WTC11 (cell line): ENCODE measurements at regions not wholly inside any gene's neighbourhood (a gene's known extent, or its start where the extent isn't known, plus 50 kb on each side); places are given as distances from the start of the nearest gene placed in this dataset.

ENCODE experiments used
- ATAC-seq: fragments of 200-7000 bp; cut with Tn5 transposase; 2 replicates; pipeline ENCODE4 v1.10.0; 2021; ENCODE audit warnings: mild to moderate bottlenecking, moderate library complexity
- CTCF ChIA-PET: fragments of 300-600 bp; sonication (Branson Sonifier 250); formaldehyde crosslinking; loops from one replicate; lab custom pipeline; 2021; ENCODE audit warnings: antibody characterized with exemption; lab: Charles Lee
- POLR2A ChIA-PET: fragments of 350-600 bp; sonication (Branson Sonifier 250); formaldehyde crosslinking; loops from one replicate; lab custom pipeline; 2021; ENCODE audit warnings: antibody characterized with exemption; lab: Charles Lee
- DNase-seq: peaks from one replicate; pipeline ENCODE4 v3.0.0; 2021; ENCODE audit warnings: low spot score
- H3K27ac Mint-ChIP-seq: 2 replicates; pipeline ENCODE4 v1.8.0; 2021; ENCODE audit warnings: mixed read lengths
- H3K27me3 Mint-ChIP-seq: 2 replicates; pipeline ENCODE4 v1.8.0; 2021; ENCODE audit warnings: low read depth, mild to moderate bottlenecking, moderate library complexity, mixed read lengths
- H3K36me3 Mint-ChIP-seq: 2 replicates; pipeline ENCODE4 v1.8.0; 2021; ENCODE audit warnings: mixed read lengths
- H3K4me1 Mint-ChIP-seq: 2 replicates; pipeline ENCODE4 v1.8.0; 2022; ENCODE audit warnings: mixed read lengths
- H3K4me3 Mint-ChIP-seq: 2 replicates; pipeline ENCODE4 v1.8.0; 2021; ENCODE audit warnings: mild to moderate bottlenecking, moderate library complexity, mixed read lengths
- H3K9me3 Mint-ChIP-seq: 2 replicates; pipeline ENCODE4 v1.8.0; 2021; ENCODE audit warnings: mixed read lengths
- CREM ChIP-seq: sonication (generic); formaldehyde crosslinking; IDR thresholded peaks from 2 replicates; pipeline ENCODE4 v1.8.1; 2022; ENCODE audit warnings: mild to moderate bottlenecking, missing genetic modification reagents, moderate library complexity
- E2F5 ChIP-seq: sonication (generic); formaldehyde crosslinking; IDR thresholded peaks from 2 replicates; pipeline ENCODE4 v1.8.1; 2022; ENCODE audit warnings: mild to moderate bottlenecking, moderate library complexity, missing genetic modification reagents
- MYBL2 ChIP-seq: sonication (generic); formaldehyde crosslinking; IDR thresholded peaks from 2 replicates; pipeline ENCODE4 v1.8.1; 2023; ENCODE audit warnings: mild to moderate bottlenecking, moderate library complexity, missing genetic modification reagents
- NFATC4 ChIP-seq: fragments of 250-450 bp; sonication (Bioruptor Pico); IDR thresholded peaks from 2 replicates; pipeline ENCODE4 v1.9.0; 2021; ENCODE audit warnings: mild to moderate bottlenecking
- ZNF138 ChIP-seq: sonication (generic); formaldehyde crosslinking; conservative IDR thresholded peaks from 2 replicates; pipeline ENCODE4 v1.8.1; 2022; ENCODE audit warnings: mild to moderate bottlenecking, moderate library complexity, missing genetic modification reagents
- TF ChIP-seq, protein P1 (sequence below): sonication (generic); formaldehyde crosslinking; IDR thresholded peaks from 2 replicates; pipeline ENCODE4 v1.8.0; 2022; ENCODE audit warnings: mild to moderate bottlenecking, missing genetic modification reagents
- TF ChIP-seq, protein P2 (sequence below): sonication (generic); formaldehyde crosslinking; IDR thresholded peaks from 2 replicates; pipeline ENCODE4 v1.8.0; 2023; ENCODE audit warnings: missing genetic modification reagents, mild to moderate bottlenecking, borderline replicate concordance
- TF ChIP-seq, protein P3 (sequence below): sonication (generic); formaldehyde crosslinking; IDR thresholded peaks from 2 replicates; pipeline ENCODE4 v1.8.1; 2022; ENCODE audit warnings: mild to moderate bottlenecking, missing genetic modification reagents, moderate library complexity, borderline replicate concordance
- TF ChIP-seq, protein P4 (sequence below): sonication (generic); formaldehyde crosslinking; IDR thresholded peaks from 2 replicates; pipeline ENCODE4 v1.8.1; 2022; ENCODE audit warnings: low read depth, mild to moderate bottlenecking, moderate library complexity, missing genetic modification reagents, borderline replicate concordance

GRCh38 chr4:123110685-123111084, 188.3 kb upstream of the NUDT6 start (continued):
- TF ChIP-seq, protein P1, sequence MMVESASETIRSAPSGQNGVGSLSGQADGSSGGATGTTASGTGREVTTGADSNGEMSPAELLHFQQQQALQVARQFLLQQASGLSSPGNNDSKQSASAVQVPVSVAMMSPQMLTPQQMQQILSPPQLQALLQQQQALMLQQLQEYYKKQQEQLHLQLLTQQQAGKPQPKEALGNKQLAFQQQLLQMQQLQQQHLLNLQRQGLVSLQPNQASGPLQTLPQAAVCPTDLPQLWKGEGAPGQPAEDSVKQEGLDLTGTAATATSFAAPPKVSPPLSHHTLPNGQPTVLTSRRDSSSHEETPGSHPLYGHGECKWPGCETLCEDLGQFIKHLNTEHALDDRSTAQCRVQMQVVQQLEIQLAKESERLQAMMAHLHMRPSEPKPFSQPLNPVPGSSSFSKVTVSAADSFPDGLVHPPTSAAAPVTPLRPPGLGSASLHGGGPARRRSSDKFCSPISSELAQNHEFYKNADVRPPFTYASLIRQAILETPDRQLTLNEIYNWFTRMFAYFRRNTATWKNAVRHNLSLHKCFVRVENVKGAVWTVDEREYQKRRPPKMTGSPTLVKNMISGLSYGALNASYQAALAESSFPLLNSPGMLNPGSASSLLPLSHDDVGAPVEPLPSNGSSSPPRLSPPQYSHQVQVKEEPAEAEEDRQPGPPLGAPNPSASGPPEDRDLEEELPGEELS (CRISPR knock-in tag): no peak
- no peak for TF ChIP-seq E2F5 (CRISPR knock-in tag)

DNA sequence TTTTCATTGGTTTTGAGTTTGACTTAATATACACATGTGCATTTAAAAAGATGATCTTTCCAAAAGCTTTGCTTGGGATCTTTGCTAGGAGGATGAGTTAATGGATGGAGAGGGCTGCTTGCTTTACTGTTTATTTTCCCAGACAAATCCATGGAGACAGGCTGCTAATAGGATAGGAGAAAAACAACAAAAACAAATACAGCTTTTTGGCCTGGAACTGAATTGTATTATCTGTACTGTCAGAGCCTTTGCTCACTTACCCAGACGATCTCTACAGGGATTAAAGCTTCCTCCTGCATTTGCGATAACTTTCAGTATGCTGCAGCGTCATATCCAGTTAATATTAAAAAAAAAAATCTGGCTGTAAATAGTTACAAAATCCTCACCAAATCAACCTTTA, 190.8 kb upstream of the NUDT6 start:
- H3K4me1 Mint-ChIP-seq: 0 out of 2 replicates have a peak, but pooled peaks cover 2% of the 10 kb centered on the region
- CTCF ChIA-PET: no interaction called here
- TF ChIP-seq, protein P2, sequence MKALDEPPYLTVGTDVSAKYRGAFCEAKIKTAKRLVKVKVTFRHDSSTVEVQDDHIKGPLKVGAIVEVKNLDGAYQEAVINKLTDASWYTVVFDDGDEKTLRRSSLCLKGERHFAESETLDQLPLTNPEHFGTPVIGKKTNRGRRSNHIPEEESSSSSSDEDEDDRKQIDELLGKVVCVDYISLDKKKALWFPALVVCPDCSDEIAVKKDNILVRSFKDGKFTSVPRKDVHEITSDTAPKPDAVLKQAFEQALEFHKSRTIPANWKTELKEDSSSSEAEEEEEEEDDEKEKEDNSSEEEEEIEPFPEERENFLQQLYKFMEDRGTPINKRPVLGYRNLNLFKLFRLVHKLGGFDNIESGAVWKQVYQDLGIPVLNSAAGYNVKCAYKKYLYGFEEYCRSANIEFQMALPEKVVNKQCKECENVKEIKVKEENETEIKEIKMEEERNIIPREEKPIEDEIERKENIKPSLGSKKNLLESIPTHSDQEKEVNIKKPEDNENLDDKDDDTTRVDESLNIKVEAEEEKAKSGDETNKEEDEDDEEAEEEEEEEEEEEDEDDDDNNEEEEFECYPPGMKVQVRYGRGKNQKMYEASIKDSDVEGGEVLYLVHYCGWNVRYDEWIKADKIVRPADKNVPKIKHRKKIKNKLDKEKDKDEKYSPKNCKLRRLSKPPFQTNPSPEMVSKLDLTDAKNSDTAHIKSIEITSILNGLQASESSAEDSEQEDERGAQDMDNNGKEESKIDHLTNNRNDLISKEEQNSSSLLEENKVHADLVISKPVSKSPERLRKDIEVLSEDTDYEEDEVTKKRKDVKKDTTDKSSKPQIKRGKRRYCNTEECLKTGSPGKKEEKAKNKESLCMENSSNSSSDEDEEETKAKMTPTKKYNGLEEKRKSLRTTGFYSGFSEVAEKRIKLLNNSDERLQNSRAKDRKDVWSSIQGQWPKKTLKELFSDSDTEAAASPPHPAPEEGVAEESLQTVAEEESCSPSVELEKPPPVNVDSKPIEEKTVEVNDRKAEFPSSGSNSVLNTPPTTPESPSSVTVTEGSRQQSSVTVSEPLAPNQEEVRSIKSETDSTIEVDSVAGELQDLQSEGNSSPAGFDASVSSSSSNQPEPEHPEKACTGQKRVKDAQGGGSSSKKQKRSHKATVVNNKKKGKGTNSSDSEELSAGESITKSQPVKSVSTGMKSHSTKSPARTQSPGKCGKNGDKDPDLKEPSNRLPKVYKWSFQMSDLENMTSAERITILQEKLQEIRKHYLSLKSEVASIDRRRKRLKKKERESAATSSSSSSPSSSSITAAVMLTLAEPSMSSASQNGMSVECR (CRISPR knock-in tag): no peak
- H3K9me3 Mint-ChIP-seq: no peaks in the 10 kb centered on the region
- no peak overlapping the region for H3K4me3 Mint-ChIP-seq
- POLR2A ChIA-PET: no interaction called here
- no peaks in the 10 kb centered on the region for H3K27me3 Mint-ChIP-seq
- no peak for ATAC-seq
- DNase-seq: no peak
- H3K36me3 Mint-ChIP-seq: no peaks in the 10 kb centered on the region
- 0 out of 2 replicates have a peak overlapping the region, but pooled peaks have one; percentile 5 for H3K27ac Mint-ChIP-seq

DNA sequence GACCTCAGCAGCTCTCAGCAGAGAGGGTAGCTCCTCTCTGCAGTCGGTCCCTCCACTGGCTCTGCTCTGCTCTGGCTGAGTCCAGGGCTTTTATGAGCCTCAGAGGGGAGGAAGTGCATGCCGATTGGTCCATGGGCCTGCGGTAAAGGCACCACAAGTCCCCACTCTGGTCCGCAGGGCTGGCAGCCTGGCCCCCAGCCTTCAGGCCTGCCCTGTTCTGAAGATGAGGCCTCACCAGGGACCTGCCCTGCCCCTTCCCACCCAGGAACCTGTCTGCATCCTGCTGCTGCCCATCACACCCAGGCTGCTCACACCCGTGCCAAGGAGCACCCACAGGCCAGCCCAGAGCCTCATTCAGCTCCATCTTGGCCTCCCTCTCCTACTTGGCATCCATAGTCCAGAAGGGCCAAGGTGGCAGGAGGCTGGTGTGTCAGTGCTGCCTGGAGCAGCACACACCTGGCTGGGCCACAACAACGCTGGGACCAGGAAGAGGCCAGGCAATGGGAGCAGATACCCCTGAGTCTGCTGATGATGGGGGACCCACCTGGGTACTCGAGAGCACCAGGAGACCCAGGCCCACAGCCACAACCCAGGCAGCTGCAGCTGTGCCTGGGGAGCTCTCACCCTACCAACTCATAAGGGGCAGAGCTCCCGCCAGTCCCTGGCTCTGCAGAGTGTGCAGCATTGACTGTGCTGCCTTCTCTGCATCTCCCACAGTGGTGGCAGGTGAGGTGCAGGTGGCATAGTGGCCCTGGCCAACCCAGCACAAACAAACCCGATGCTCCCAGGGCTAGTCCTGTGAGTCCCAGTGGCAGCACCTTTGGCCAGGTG, 191.9 kb upstream of the NUDT6 start:
- Mint-ChIP-seq H3K27me3 (no peaks in the 10 kb centered on the region), H3K9me3 (no peaks in the 10 kb centered on the region), H3K4me3 (no peak overlapping the region), H3K27ac (no peak overlapping the region)
- ChIA-PET POLR2A (interaction anchor here (0.6 kb wide), 1 partner anchor 20 kb away, joined by 5 read pairs; no protein-coding TSS in a partner anchor), CTCF (interaction anchor here (0.6 kb wide), 1 partner anchor 7 kb away, joined by 3 read pairs; no protein-coding TSS in a partner anchor)
- DNase-seq: no peak
- no peak for TF ChIP-seq NFATC4 (CRISPR knock-in tag)
- TF ChIP-seq, protein P3, sequence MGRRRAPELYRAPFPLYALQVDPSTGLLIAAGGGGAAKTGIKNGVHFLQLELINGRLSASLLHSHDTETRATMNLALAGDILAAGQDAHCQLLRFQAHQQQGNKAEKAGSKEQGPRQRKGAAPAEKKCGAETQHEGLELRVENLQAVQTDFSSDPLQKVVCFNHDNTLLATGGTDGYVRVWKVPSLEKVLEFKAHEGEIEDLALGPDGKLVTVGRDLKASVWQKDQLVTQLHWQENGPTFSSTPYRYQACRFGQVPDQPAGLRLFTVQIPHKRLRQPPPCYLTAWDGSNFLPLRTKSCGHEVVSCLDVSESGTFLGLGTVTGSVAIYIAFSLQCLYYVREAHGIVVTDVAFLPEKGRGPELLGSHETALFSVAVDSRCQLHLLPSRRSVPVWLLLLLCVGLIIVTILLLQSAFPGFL: no peak
- TF ChIP-seq CREM: no peak
- TF ChIP-seq MYBL2: no peak
- TF ChIP-seq ZNF138 (CRISPR knock-in tag): no peak
- TF ChIP-seq, protein P2 (CRISPR knock-in tag): no peak
- TF ChIP-seq, protein P4, sequence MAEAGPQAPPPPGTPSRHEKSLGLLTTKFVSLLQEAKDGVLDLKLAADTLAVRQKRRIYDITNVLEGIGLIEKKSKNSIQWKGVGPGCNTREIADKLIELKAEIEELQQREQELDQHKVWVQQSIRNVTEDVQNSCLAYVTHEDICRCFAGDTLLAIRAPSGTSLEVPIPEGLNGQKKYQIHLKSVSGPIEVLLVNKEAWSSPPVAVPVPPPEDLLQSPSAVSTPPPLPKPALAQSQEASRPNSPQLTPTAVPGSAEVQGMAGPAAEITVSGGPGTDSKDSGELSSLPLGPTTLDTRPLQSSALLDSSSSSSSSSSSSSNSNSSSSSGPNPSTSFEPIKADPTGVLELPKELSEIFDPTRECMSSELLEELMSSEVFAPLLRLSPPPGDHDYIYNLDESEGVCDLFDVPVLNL: no peak
- TF ChIP-seq, all 79 proteins: peak for 0
- no peaks in the 10 kb centered on the region for H3K36me3 Mint-ChIP-seq
- no peak for ATAC-seq
- H3K4me1 Mint-ChIP-seq: 0 out of 2 replicates have a peak, but pooled peaks cover 2% of the 10 kb centered on the region
